Activated CD8-positive, alpha-beta T cell treated with anti-CD3 and anti-CD28 coated beads for 36 hours (primary cell): ENCODE measurements at regions not wholly inside any gene's neighbourhood (a gene's known extent, or its start where the extent isn't known, plus 50 kb on each side); places are given as distances from the start of the nearest gene placed in this dataset.

ENCODE experiments used
- ATAC-seq: fragments of 200-7000 bp; cut with Tn5 transposase; one replicate; pipeline ENCODE4 v1.10.0; 2021; ENCODE audit warnings: mild to moderate bottlenecking, moderate library complexity
- CTCF ChIA-PET: fragments of 350-600 bp; sonication (Branson Sonifier 250); formaldehyde crosslinking; loops from one replicate; lab custom pipeline; 2021; ENCODE audit warnings: antibody characterized with exemption; lab: Charles Lee
- POLR2A ChIA-PET: fragments of 350-600 bp; sonication (Branson Sonifier 250); formaldehyde crosslinking; loops from one replicate; lab custom pipeline; 2021; ENCODE audit warnings: antibody characterized with exemption; lab: Charles Lee
- DNase-seq: peaks from one replicate; pipeline ENCODE4 v3.0.0-alpha.2; 2020
- H3K27ac Mint-ChIP-seq: one replicate; pipeline ENCODE4 v1.8.0; 2021; ENCODE audit warnings: mild to moderate bottlenecking, mixed read lengths
- H3K27me3 Mint-ChIP-seq: one replicate; pipeline ENCODE4 v1.8.0; 2021; ENCODE audit warnings: mixed read lengths
- H3K36me3 Mint-ChIP-seq: one replicate; pipeline ENCODE4 v1.8.0; 2021; ENCODE audit warnings: low read depth, mixed read lengths
- H3K4me1 Mint-ChIP-seq: one replicate; pipeline ENCODE4 v1.8.0; 2021; ENCODE audit warnings: low read depth, mixed read lengths
- H3K4me3 Mint-ChIP-seq: one replicate; pipeline ENCODE4 v1.8.0; 2021; ENCODE audit warnings: mild to moderate bottlenecking, moderate library complexity, mixed read lengths
- H3K9me3 Mint-ChIP-seq: one replicate; pipeline ENCODE4 v1.8.0; 2021; ENCODE audit warnings: mixed read lengths
- CTCF ChIP-seq: fragments of 200-600 bp; IDR thresholded peaks from one replicate; pipeline ENCODE4 v1.8.0; 2022; ENCODE audit warnings: antibody characterized with exemption, mild to moderate bottlenecking
- intact Hi-C: fragments of 100-400 bp; cut with micrococcal nuclease; formaldehyde crosslinking; loops from one replicate; pipeline ENCODE4 v1.10.0; 2022

- peak; percentile 27 for TF ChIP-seq CTCF
- Mint-ChIP-seq H3K4me3 (no peak overlapping the region), H3K9me3 (peaks cover 8% of the 10 kb centered on the region), H3K27ac (no peak overlapping the region), H3K4me1 (no peaks in the 10 kb centered on the region), H3K36me3 (no peaks in the 10 kb centered on the region), H3K27me3 (no peaks in the 10 kb centered on the region)
- CTCF ChIA-PET = interaction anchor here (1.7 kb wide), 1 partner anchor 45 kb away, joined by 4 read pairs; no protein-coding TSS in a partner anchor
- ATAC-seq (no peak), DNase-seq (no peak)
- intact Hi-C loops = no loop called here
- POLR2A ChIA-PET = no interaction called here
Measured at GRCh38 chr20:6583134-6583738, 184.2 kb upstream of the BMP2 start.

DNA sequence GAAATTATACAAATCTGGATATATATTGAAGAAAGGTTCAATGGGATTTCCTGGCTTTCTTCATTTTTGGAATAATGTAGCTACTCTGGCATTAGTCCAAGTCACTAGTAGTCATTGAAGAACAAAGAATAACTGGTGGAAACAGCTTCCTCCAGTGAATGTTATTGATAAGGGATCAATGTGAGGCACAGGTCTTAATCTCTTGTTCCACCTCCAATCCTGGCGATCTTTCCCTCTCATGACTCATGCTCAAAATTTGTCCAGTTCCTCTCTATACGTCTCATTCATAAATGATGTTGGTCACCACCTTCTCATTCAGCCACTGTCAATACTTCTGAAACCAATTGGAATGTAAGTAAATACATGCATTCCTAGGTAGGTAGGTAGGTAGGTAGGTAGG, 185.0 kb upstream of the BMP2 start:
- ChIA-PET CTCF (interaction anchor here (1.7 kb wide), 1 partner anchor 46 kb away, joined by 4 read pairs; no protein-coding TSS in a partner anchor), POLR2A (no interaction called here)
- intact Hi-C loops = no loop called here
- DNase-seq (no peak), ATAC-seq (no peak)
- TF ChIP-seq CTCF = no peak
- H3K36me3 Mint-ChIP-seq = no peaks in the 10 kb centered on the region
- no peaks in the 10 kb centered on the region for H3K27me3 Mint-ChIP-seq
- no peaks in the 10 kb centered on the region for H3K4me1 Mint-ChIP-seq
- no peak overlapping the region for H3K4me3 Mint-ChIP-seq
- no peak overlapping the region for H3K27ac Mint-ChIP-seq
- peaks cover 7% of the 10 kb centered on the region for H3K9me3 Mint-ChIP-seq

- intact Hi-C loops = no loop called here
- no peaks in the 10 kb centered on the region for H3K4me1 Mint-ChIP-seq
- no peaks in the 10 kb centered on the region for H3K36me3 Mint-ChIP-seq
- H3K9me3 Mint-ChIP-seq = peaks cover 7% of the 10 kb centered on the region
- ChIA-PET POLR2A (no interaction called here), CTCF (interaction anchor here (0.6 kb wide), 1 partner anchor 282 kb away, joined by 3 read pairs; no protein-coding TSS in a partner anchor)
- ATAC-seq (no peak), DNase-seq (no peak)
- no peak overlapping the region for H3K4me3 Mint-ChIP-seq
- no peak overlapping the region for H3K27ac Mint-ChIP-seq
- H3K27me3 Mint-ChIP-seq = no peaks in the 10 kb centered on the region
- no peak for TF ChIP-seq CTCF
Measured at GRCh38 chr20:6580486-6580885, 187.0 kb upstream of the BMP2 start.

DNA sequence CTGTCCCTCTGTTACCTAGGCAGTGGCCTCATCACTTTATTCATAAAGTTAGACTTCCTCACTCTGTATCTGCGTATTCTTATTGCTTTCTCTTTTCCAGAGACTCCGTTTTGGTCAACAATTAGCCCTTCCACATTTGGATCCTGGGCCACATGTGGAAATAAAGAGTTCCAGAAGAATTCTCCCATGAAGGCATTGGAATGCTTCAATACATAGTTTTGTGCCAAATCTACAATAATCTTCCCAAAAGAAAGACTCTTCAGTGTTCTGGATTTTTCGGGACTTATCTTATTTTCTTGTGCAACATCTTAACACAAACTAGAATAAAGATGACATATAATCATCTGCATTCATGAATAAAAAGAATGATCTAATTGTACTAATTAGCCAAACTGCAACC, 187.7 kb upstream of the BMP2 start:
- ChIA-PET CTCF (no interaction called here), POLR2A (no interaction called here)
- intact Hi-C loops = no loop called here
- no peaks in the 10 kb centered on the region for H3K27me3 Mint-ChIP-seq
- no peak for ATAC-seq
- no peaks in the 10 kb centered on the region for H3K36me3 Mint-ChIP-seq
- H3K4me3 Mint-ChIP-seq = no peak overlapping the region
- no peak overlapping the region for H3K27ac Mint-ChIP-seq
- H3K4me1 Mint-ChIP-seq = no peaks in the 10 kb centered on the region
- peaks cover 7% of the 10 kb centered on the region for H3K9me3 Mint-ChIP-seq
- no peak for TF ChIP-seq CTCF
- no peak for DNase-seq

GRCh38 chr20:6579417-6579816, 188.1 kb upstream of the BMP2 start:
- POLR2A ChIA-PET = no interaction called here
- DNase-seq = no peak
- intact Hi-C loops = no loop called here
- peaks cover 7% of the 10 kb centered on the region for H3K9me3 Mint-ChIP-seq
- CTCF ChIA-PET = no interaction called here
- no peak for TF ChIP-seq CTCF
- H3K36me3 Mint-ChIP-seq = no peaks in the 10 kb centered on the region
- no peaks in the 10 kb centered on the region for H3K27me3 Mint-ChIP-seq
- no peak overlapping the region for H3K27ac Mint-ChIP-seq
- no peak overlapping the region for H3K4me3 Mint-ChIP-seq
- H3K4me1 Mint-ChIP-seq = no peaks in the 10 kb centered on the region
- ATAC-seq = no peak
